ENCODE measurements at regions not wholly inside any gene's neighbourhood (a gene's known extent, or its start where the extent isn't known, plus 50 kb on each side); places are given as distances from the start of the nearest gene placed in this dataset.

- Histone ChIP-seq H3K4me1 (ENCODE audit: control extremely low read depth in 1 of 4, control insufficient read depth in 4 of 4, insufficient read depth in 4 of 4, low read length in 3 of 4) (no peaks in the 10 kb centered on the region), H3K36me3 (ENCODE audit: control insufficient read depth in 4 of 4, insufficient read depth in 4 of 4, low read length in 3 of 4) (no peaks in the 10 kb centered on the region), H3K27me3 (replicated peaks in 2 of 5; ENCODE audit: control insufficient read depth in 4 of 5, insufficient read depth in 5 of 5, low read length in 4 of 5) (no peaks in the 10 kb centered on the region), H3K27ac (ENCODE audit: insufficient read depth in 1 of 2, low read depth in 1 of 2, low read length in 2 of 2, poor library complexity in 1 of 2, severe bottlenecking in 2 of 2) (no peak overlapping the region), H3K9me3 (ENCODE audit: control extremely low read depth in 1 of 5, control insufficient read depth in 4 of 5, insufficient read depth in 2 of 5, low read depth in 1 of 5, low read length in 4 of 5) (peaks cover 0 to 30% (median 21%) of the 10 kb centered on the region in 5 experiments), H3K4me3 (ENCODE audit: control insufficient read depth in 1 of 7, extremely low read depth in 1 of 7, insufficient read depth in 4 of 7, low read depth in 2 of 7, low read length in 6 of 7) (no peak overlapping the region)
- 84% methylated on average over 34 of the region's 38 CpGs for WGBS (ENCODE audit: insufficient coverage)
- DNase-seq, result no peak
- POLR2A ChIA-PET, result no interaction called here
- CTCF ChIA-PET, result no interaction called here
These were observed 719.0 kb downstream of the KCNJ18 start for GRCh38 chr17:22411185-22411784.

GRCh38 chr17:22435231-22435974 lies 743.1 kb downstream of the KCNJ18 start:
- Histone ChIP-seq H3K4me3 (ENCODE audit: control insufficient read depth in 1 of 7, extremely low read depth in 1 of 7, insufficient read depth in 4 of 7, low read depth in 2 of 7, low read length in 6 of 7) (no peak overlapping the region), H3K27me3 (replicated peaks in 2 of 5; ENCODE audit: control insufficient read depth in 4 of 5, insufficient read depth in 5 of 5, low read length in 4 of 5) (no peaks in the 10 kb centered on the region), H3K36me3 (ENCODE audit: control insufficient read depth in 4 of 4, insufficient read depth in 4 of 4, low read length in 3 of 4) (no peaks in the 10 kb centered on the region), H3K9me3 (ENCODE audit: control extremely low read depth in 1 of 5, control insufficient read depth in 4 of 5, insufficient read depth in 2 of 5, low read depth in 1 of 5, low read length in 4 of 5) (peaks cover 0 to 2% (median 0%) of the 10 kb centered on the region in 5 experiments), H3K27ac (ENCODE audit: insufficient read depth in 1 of 2, low read depth in 1 of 2, low read length in 2 of 2, poor library complexity in 1 of 2, severe bottlenecking in 2 of 2) (no peak overlapping the region), H3K4me1 (ENCODE audit: control extremely low read depth in 1 of 4, control insufficient read depth in 4 of 4, insufficient read depth in 4 of 4, low read length in 3 of 4) (no peaks in the 10 kb centered on the region)
- 76% methylated on average over 39 of the region's 53 CpGs for WGBS (ENCODE audit: insufficient coverage)
- DNase-seq, result no peak
- CTCF ChIA-PET, result no interaction called here
- POLR2A ChIA-PET, result no interaction called here

- DNase-seq, result no peak
- 80% methylated on average over 1 of the region's 7 CpGs for WGBS (ENCODE audit: insufficient coverage)
- CTCF ChIA-PET, result no interaction called here
- H3K9me3 ChIP-seq (ENCODE audit: control extremely low read depth in 1 of 5, control insufficient read depth in 4 of 5, insufficient read depth in 2 of 5, low read depth in 1 of 5, low read length in 4 of 5), result peaks cover 0 to 10% (median 1%) of the 10 kb centered on the region in 5 experiments
- H3K36me3 ChIP-seq (ENCODE audit: control insufficient read depth in 4 of 4, insufficient read depth in 4 of 4, low read length in 3 of 4), result no peaks in the 10 kb centered on the region
- H3K27ac ChIP-seq (ENCODE audit: insufficient read depth in 1 of 2, low read depth in 1 of 2, low read length in 2 of 2, poor library complexity in 1 of 2, severe bottlenecking in 2 of 2), result no peak overlapping the region
- H3K27me3 ChIP-seq (replicated peaks in 2 of 5; ENCODE audit: control insufficient read depth in 4 of 5, insufficient read depth in 5 of 5, low read length in 4 of 5), result no peaks in the 10 kb centered on the region
- no peaks in the 10 kb centered on the region for H3K4me1 ChIP-seq (ENCODE audit: control extremely low read depth in 1 of 4, control insufficient read depth in 4 of 4, insufficient read depth in 4 of 4, low read length in 3 of 4)
- POLR2A ChIA-PET, result no interaction called here
- H3K4me3 ChIP-seq (ENCODE audit: control insufficient read depth in 1 of 7, extremely low read depth in 1 of 7, insufficient read depth in 4 of 7, low read depth in 2 of 7, low read length in 6 of 7), result no peak overlapping the region
These were observed 749.5 kb downstream of the KCNJ18 start for GRCh38 chr17:22441776-22442175.

GRCh38 chr17:22443061-22443460 lies 750.7 kb downstream of the KCNJ18 start:
- H3K27ac ChIP-seq (ENCODE audit: insufficient read depth in 1 of 2, low read depth in 1 of 2, low read length in 2 of 2, poor library complexity in 1 of 2, severe bottlenecking in 2 of 2), result no peak overlapping the region
- H3K4me3 ChIP-seq (ENCODE audit: control insufficient read depth in 1 of 7, extremely low read depth in 1 of 7, insufficient read depth in 4 of 7, low read depth in 2 of 7, low read length in 6 of 7), result no peak overlapping the region
- no peak for DNase-seq
- POLR2A ChIA-PET, result no interaction called here
- WGBS (ENCODE audit: insufficient coverage), result 80% methylated on average over 5 of the region's 6 CpGs
- no peaks in the 10 kb centered on the region for H3K36me3 ChIP-seq (ENCODE audit: control insufficient read depth in 4 of 4, insufficient read depth in 4 of 4, low read length in 3 of 4)
- H3K27me3 ChIP-seq (replicated peaks in 2 of 5; ENCODE audit: control insufficient read depth in 4 of 5, insufficient read depth in 5 of 5, low read length in 4 of 5), result no peaks in the 10 kb centered on the region
- peaks cover 0 to 10% (median 1%) of the 10 kb centered on the region in 5 experiments for H3K9me3 ChIP-seq (ENCODE audit: control extremely low read depth in 1 of 5, control insufficient read depth in 4 of 5, insufficient read depth in 2 of 5, low read depth in 1 of 5, low read length in 4 of 5)
- CTCF ChIA-PET, result no interaction called here
- no peaks in the 10 kb centered on the region for H3K4me1 ChIP-seq (ENCODE audit: control extremely low read depth in 1 of 4, control insufficient read depth in 4 of 4, insufficient read depth in 4 of 4, low read length in 3 of 4)

DNA sequence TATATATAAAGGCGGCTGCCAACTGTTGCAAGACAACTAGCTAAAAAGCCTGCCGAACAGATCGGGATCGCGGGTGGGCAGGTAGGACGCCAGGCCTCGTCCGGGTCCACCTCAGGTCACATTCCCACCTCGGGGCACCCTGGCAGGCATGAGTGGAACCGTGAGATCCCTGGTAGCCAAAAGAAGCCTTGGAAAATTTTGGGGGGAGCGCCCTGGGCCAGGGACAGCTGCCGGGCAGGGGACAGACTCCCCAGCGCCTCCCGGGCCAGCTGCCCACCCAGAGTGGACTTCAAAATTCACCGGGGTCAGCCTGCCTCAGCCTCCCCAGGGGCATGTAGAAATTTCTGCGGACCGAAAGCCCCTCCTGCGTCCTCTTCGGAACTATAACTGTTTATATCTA lies 760.9 kb downstream of the KCNJ18 start:
- 87% methylated on average over 14 of the region's 19 CpGs for WGBS (ENCODE audit: insufficient coverage)

DNA sequence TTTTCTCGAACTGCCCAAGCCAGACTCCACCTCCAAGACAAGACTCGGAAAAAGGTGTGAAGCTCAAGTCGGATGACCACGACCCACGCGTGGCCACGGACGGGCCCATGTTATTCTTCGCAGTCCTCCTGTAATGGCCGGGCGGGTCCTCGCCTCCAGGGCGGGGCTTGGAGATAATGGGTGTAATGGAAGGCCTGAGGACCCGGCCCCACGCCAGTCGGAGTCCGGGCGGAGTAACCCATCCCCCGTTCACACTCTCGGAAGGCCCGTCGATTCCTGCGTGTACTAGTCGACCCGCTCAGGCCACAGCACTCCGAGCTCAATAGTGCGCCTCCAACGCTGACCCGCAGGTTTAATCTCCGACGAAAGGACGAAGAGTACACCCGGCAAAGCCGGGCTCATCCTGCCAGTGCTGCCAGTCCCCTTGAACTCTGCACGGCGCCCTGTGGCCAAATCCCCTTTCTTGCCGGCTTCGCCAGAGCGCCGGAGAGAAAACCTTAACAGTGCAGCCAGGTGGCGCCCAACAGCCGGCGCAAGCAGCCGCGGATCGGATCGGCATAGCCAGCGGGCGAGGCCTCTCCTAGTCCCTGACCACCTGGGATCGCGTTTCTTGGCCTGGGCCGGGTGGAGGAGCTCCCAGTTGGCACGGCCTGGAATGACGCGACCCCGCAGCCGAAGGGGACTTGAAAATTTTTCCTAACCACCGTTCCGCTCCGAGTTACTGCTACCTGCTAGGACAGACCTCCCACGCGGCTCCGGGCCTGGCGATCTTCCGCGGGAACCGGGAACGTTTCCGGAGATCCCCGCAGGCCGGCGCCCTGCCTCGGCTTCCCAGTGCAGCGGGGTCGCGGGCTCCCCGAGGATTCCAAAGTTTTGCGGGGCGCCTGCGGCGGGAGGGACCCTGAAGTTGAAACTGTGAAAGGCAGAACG lies 762.0 kb downstream of the KCNJ18 start:
- Histone ChIP-seq H3K27me3 (replicated peaks in 2 of 5; ENCODE audit: control insufficient read depth in 4 of 5, insufficient read depth in 5 of 5, low read length in 4 of 5) (no peaks in the 10 kb centered on the region), H3K27ac (ENCODE audit: insufficient read depth in 1 of 2, low read depth in 1 of 2, low read length in 2 of 2, poor library complexity in 1 of 2, severe bottlenecking in 2 of 2) (no peak overlapping the region), H3K4me3 (ENCODE audit: control insufficient read depth in 1 of 7, extremely low read depth in 1 of 7, insufficient read depth in 4 of 7, low read depth in 2 of 7, low read length in 6 of 7) (no peak overlapping the region), H3K9me3 (ENCODE audit: control extremely low read depth in 1 of 5, control insufficient read depth in 4 of 5, insufficient read depth in 2 of 5, low read depth in 1 of 5, low read length in 4 of 5) (peaks cover 0 to 9% (median 6%) of the 10 kb centered on the region in 5 experiments), H3K4me1 (ENCODE audit: control extremely low read depth in 1 of 4, control insufficient read depth in 4 of 4, insufficient read depth in 4 of 4, low read length in 3 of 4) (no peaks in the 10 kb centered on the region), H3K36me3 (ENCODE audit: control insufficient read depth in 4 of 4, insufficient read depth in 4 of 4, low read length in 3 of 4) (no peaks in the 10 kb centered on the region)
- WGBS (ENCODE audit: insufficient coverage), result 76% methylated on average over 72 of the region's 82 CpGs
- POLR2A ChIA-PET, result no interaction called here
- CTCF ChIA-PET, result no interaction called here
- DNase-seq, result no peak

More for the DNA sequence above, 760.9 kb downstream of the KCNJ18 start:
- Histone ChIP-seq H3K9me3 (ENCODE audit: control extremely low read depth in 1 of 5, control insufficient read depth in 4 of 5, insufficient read depth in 2 of 5, low read depth in 1 of 5, low read length in 4 of 5) (peaks cover 0 to 6% (median 2%) of the 10 kb centered on the region in 5 experiments), H3K27ac (ENCODE audit: insufficient read depth in 1 of 2, low read depth in 1 of 2, low read length in 2 of 2, poor library complexity in 1 of 2, severe bottlenecking in 2 of 2) (no peak overlapping the region), H3K4me3 (ENCODE audit: control insufficient read depth in 1 of 7, extremely low read depth in 1 of 7, insufficient read depth in 4 of 7, low read depth in 2 of 7, low read length in 6 of 7) (no peak overlapping the region), H3K36me3 (ENCODE audit: control insufficient read depth in 4 of 4, insufficient read depth in 4 of 4, low read length in 3 of 4) (no peaks in the 10 kb centered on the region), H3K4me1 (ENCODE audit: control extremely low read depth in 1 of 4, control insufficient read depth in 4 of 4, insufficient read depth in 4 of 4, low read length in 3 of 4) (no peaks in the 10 kb centered on the region), H3K27me3 (replicated peaks in 2 of 5; ENCODE audit: control insufficient read depth in 4 of 5, insufficient read depth in 5 of 5, low read length in 4 of 5) (no peaks in the 10 kb centered on the region)
- ChIA-PET POLR2A (no interaction called here), CTCF (no interaction called here)
- DNase-seq, result no peak

Data from common myeloid progenitor, CD34-positive (primary cell).